Esophagus squamous epithelium (tissue), 5 donors: ENCODE measurements at regions not wholly inside any gene's neighbourhood (a gene's known extent, or its start where the extent isn't known, plus 50 kb on each side); places are given as distances from the start of the nearest gene placed in this dataset.

Experiments
- DNase-seq: peaks from one replicate; lab custom pipeline; 2025; lab: John Stamatoyannopoulos, UW
- H3K27ac ChIP-seq, 4 donors: fragments of 200-600 bp; sonication (generic); one replicate each; pipeline ENCODE4 v1.5.1; 2016 to 2019; ENCODE audit warnings: mild to moderate bottlenecking in 1 of 4
- H3K27me3 ChIP-seq, 4 donors: fragments of 200-600 bp; sonication (generic); 1 replicate in 3 of 4; 2 replicates in 1 of 4; pipeline versions ENCODE4 v1.5.1 to v1.6.0; 2017 to 2021; ENCODE audit warnings: antibody characterized with exemption in 1 of 4
- H3K36me3 ChIP-seq, 3 donors: fragments of 200-600 bp; sonication (generic); one replicate each; pipeline ENCODE4 v1.5.1; 2016 to 2019
- H3K4me1 ChIP-seq, 3 donors: fragments of 200-600 bp; sonication (generic); one replicate each; pipeline ENCODE4 v1.5.1; 2017 to 2019
- H3K4me3 ChIP-seq, 4 donors: fragments of 200-600 bp; sonication (generic); 1 replicate in 3 of 4; 2 replicates in 1 of 4; pipeline ENCODE4 v1.5.1; 2016 to 2019; ENCODE audit warnings: mild to moderate bottlenecking in 2 of 4, moderate library complexity in 1 of 4
- H3K9me3 ChIP-seq, 3 donors: fragments of 200-600 bp; sonication (generic); one replicate each; pipeline ENCODE4 v1.5.1; 2016 to 2019
- CTCF ChIP-seq, 6 experiments: fragments of 450-650 bp in 4 of 6; fragments of 200-600 bp in 2 of 6; sonication (generic) in 2 of 6; IDR thresholded peaks; one replicate each; pipeline ENCODE4 v1.5.1; 2016 to 2019; ENCODE audit warnings: antibody characterized with exemption in 6 of 6, mild to moderate bottlenecking in 4 of 6, moderate library complexity in 4 of 6
- POLR2A ChIP-seq, 4 donors: fragments of 450-650 bp; IDR thresholded peaks; one replicate each; pipeline ENCODE4 v1.6.1; 2017; ENCODE audit warnings: antibody characterized with exemption in 4 of 4, mild to moderate bottlenecking in 4 of 4, moderate library complexity in 3 of 4
- WGBS, 2 donors: methylation state at CpG; one replicate each; pipeline ENCODE4 v1.1.5; 2018; 5-methylcytosine and 5-hydroxymethylcytosine counted together
- intact Hi-C: fragments of 100-400 bp; cut with DNase I; formaldehyde crosslinking; loops from one replicate; pipeline ENCODE4 v1.15.0; 2022
- donor health status: DM: yes; HTN: yes; CAD: no.

GRCh38 chr2:147398301-147398700 lies 446.5 kb upstream of the ACVR2A start:
- intact Hi-C loops = no loop called here
- Histone ChIP-seq H3K27me3 (no peaks in the 10 kb centered on the region), H3K27ac (peak overlapping the region in 1 of 4 donors; percentile 49), H3K9me3 (no peaks in the 10 kb centered on the region), H3K4me3 (no peak overlapping the region), H3K4me1 (peaks cover 0 to 4% (median 0%) of the 10 kb centered on the region in 3 donors), H3K36me3 (no peaks in the 10 kb centered on the region)
- no peak for DNase-seq
- TF ChIP-seq POLR2A (IDR thresholded peaks at IDR 0.05) = no peak
- 58 to 88% methylated on average over 2 of the region's 2 CpGs for WGBS, 2 donors

- TF ChIP-seq POLR2A (IDR thresholded peaks at IDR 0.05) (no peak), CTCF (IDR thresholded peaks at IDR 0.05) (no peak)
- Histone ChIP-seq H3K27me3 (no peaks in the 10 kb centered on the region), H3K27ac (no peak overlapping the region), H3K4me1 (peaks cover 0 to 4% (median 0%) of the 10 kb centered on the region in 3 donors), H3K36me3 (no peaks in the 10 kb centered on the region), H3K4me3 (no peak overlapping the region), H3K9me3 (no peaks in the 10 kb centered on the region)
- 85 to 95% methylated on average over 3 of the region's 3 CpGs for WGBS, 2 donors
- DNase-seq = no peak
- intact Hi-C loops = no loop called here
Measured at GRCh38 chr2:147396890-147397289, 447.9 kb upstream of the ACVR2A start.

DNA sequence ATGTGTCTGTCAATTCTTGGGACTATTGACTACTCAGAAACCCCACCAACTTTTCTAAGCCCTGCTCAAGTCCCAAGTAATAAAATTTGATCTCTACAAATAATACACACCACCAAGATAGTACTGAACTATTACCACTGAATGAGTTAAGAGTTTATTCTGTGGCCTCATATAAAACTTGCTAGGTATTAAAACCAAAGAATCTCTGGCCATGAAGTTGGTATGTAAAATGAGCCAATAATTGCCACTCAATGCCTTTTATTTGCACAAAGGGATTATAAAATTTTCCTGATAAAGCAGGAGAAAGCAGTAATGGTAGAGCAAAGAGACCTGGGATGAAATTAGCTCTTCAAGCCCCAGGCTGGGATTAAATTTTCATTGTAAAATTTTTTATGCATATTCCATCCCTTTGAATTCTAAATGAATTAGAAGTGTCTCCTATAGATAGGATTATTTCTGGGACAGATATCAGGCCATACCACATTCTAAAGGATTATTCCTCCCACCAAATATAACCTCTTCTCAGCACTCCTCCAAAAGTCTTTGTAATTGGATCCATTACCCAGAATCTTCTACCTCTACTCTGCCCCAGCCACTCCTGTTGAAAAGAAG lies 450.5 kb upstream of the ACVR2A start:
- H3K27ac ChIP-seq = no peak overlapping the region
- DNase-seq = no peak
- H3K9me3 ChIP-seq = no peaks in the 10 kb centered on the region
- no peaks in the 10 kb centered on the region for H3K27me3 ChIP-seq
- no peak overlapping the region for H3K4me3 ChIP-seq
- peaks cover 0 to 4% (median 0%) of the 10 kb centered on the region in 3 donors for H3K4me1 ChIP-seq
- intact Hi-C loops = no loop called here
- no peak for TF ChIP-seq POLR2A (IDR thresholded peaks at IDR 0.05)
- no peak for TF ChIP-seq CTCF (IDR thresholded peaks at IDR 0.05)
- H3K36me3 ChIP-seq = no peaks in the 10 kb centered on the region

DNA sequence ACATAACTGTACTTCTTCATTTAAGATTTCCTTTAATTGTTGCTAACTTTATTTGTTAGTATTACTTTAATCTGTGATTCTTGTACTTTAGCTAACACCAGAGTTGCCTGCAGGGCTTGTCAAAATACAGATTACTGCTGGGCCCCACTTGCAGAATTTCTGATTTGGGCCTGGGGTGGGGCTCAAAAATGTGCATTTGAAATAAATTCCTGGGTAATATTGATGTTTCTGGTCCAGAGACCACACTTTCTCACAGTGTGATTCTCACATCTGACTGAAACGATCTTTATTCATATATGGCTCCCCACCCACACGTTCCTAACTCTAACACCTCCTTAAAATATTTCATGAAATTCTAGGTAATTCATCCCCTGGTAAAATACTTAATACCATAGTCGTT lies 452.6 kb upstream of the ACVR2A start:
- intact Hi-C loops = no loop called here
- no peaks in the 10 kb centered on the region for H3K4me1 ChIP-seq
- H3K27ac ChIP-seq = no peak overlapping the region
- DNase-seq = no peak
- H3K36me3 ChIP-seq = no peaks in the 10 kb centered on the region
- 73 to 77% methylated on average over 3 of the region's 3 CpGs for WGBS, 2 donors
- TF ChIP-seq POLR2A (IDR thresholded peaks at IDR 0.05) (no peak), CTCF (IDR thresholded peaks at IDR 0.05) (no peak)
- no peaks in the 10 kb centered on the region for H3K27me3 ChIP-seq
- H3K4me3 ChIP-seq = no peak overlapping the region
- H3K9me3 ChIP-seq = no peaks in the 10 kb centered on the region

GRCh38 chr2:147390475-147390874 lies 454.4 kb upstream of the ACVR2A start:
- H3K27me3 ChIP-seq = no peaks in the 10 kb centered on the region
- intact Hi-C loops = no loop called here
- no peak for DNase-seq
- no peaks in the 10 kb centered on the region for H3K4me1 ChIP-seq
- H3K4me3 ChIP-seq = no peak overlapping the region
- no peaks in the 10 kb centered on the region for H3K9me3 ChIP-seq
- no peaks in the 10 kb centered on the region for H3K36me3 ChIP-seq
- TF ChIP-seq CTCF (IDR thresholded peaks at IDR 0.05) (no peak), POLR2A (IDR thresholded peaks at IDR 0.05) (no peak)
- H3K27ac ChIP-seq = no peak overlapping the region
- 70 to 89% methylated on average over 3 of the region's 3 CpGs for WGBS, 2 donors

DNA sequence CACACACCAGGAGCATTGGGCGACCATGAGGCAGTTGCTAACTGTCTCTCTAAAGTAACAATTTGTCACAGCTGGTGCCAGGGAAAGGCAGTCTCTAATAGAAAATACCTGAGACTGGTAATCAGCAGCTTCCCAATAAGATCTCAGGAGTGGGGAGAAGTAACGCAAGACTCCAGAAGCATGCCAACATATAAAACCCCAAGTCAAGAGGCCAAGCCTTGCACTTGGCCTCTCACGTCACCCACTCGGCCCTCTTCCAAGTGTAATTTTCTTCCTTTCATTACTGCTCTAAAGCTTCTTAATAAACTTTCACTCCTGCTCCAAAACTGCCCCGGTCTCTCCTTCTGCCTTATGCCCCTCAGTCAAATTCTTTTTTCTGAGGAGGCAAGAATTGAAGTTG lies 455.6 kb upstream of the ACVR2A start:
- H3K36me3 ChIP-seq = no peaks in the 10 kb centered on the region
- DNase-seq = no peak
- no peaks in the 10 kb centered on the region for H3K4me1 ChIP-seq
- intact Hi-C loops = no loop called here
- H3K9me3 ChIP-seq = no peaks in the 10 kb centered on the region
- no peak overlapping the region for H3K4me3 ChIP-seq
- TF ChIP-seq CTCF (IDR thresholded peaks at IDR 0.05) (no peak), POLR2A (IDR thresholded peaks at IDR 0.05) (no peak)
- H3K27ac ChIP-seq = no peak overlapping the region
- WGBS, 2 donors = 70 to 79% methylated on average over 5 of the region's 5 CpGs
- H3K27me3 ChIP-seq = no peaks in the 10 kb centered on the region
